NOMO-1 (cell line): ENCODE measurements at regions not wholly inside any gene's neighbourhood (a gene's known extent, or its start where the extent isn't known, plus 50 kb on each side); places are given as distances from the start of the nearest gene placed in this dataset.

Experiments
- DNase-seq, 2 experiments: peaks; one replicate each; lab custom pipeline; 2025; ENCODE audit not compliant: unreplicated experiment in 2 of 2; lab: John Stamatoyannopoulos, UW

- DNase-seq = no peak
Observed at GRCh38 chr2:19725392-19725791, 176.4 kb downstream of the TTC32 start.

- no peak for DNase-seq
Observed at GRCh38 chr2:19723021-19723420, 178.8 kb downstream of the TTC32 start.

- DNase-seq = no peak
Observed at GRCh38 chr2:19722531-19722971, 179.2 kb downstream of the TTC32 start.

GRCh38 chr2:19720306-19720705, 181.5 kb downstream of the TTC32 start:
- DNase-seq = no peak

GRCh38 chr2:19719540-19719939, 182.2 kb downstream of the TTC32 start:
- DNase-seq = no peak

- DNase-seq = no peak
Observed at GRCh38 chr2:19717446-19717845, 184.3 kb downstream of the TTC32 start.

- no peak for DNase-seq
Observed at GRCh38 chr2:19714926-19715325, 186.9 kb downstream of the TTC32 start.

GRCh38 chr2:19712850-19713249, 188.9 kb downstream of the TTC32 start:
- no peak for DNase-seq

- DNase-seq = no peak
Observed at GRCh38 chr2:19711470-19712372, 190.1 kb downstream of the TTC32 start.

- no peak for DNase-seq
Observed at GRCh38 chr2:19710230-19710629, 191.6 kb downstream of the TTC32 start.

- DNase-seq = no peak
Observed at GRCh38 chr2:19709553-19709952, 192.2 kb downstream of the TTC32 start.

GRCh38 chr2:19708776-19709175, 193.0 kb downstream of the TTC32 start:
- DNase-seq = no peak

GRCh38 chr2:19706332-19706731, 195.5 kb downstream of the TTC32 start:
- no peak for DNase-seq

- DNase-seq = no peak
Observed at GRCh38 chr2:19702267-19702666, 199.5 kb downstream of the TTC32 start.

- DNase-seq = no peak
Observed at GRCh38 chr2:19700861-19701585, 200.8 kb downstream of the TTC32 start.

- no peak for DNase-seq
Observed at GRCh38 chr2:19697131-19697530, 204.7 kb downstream of the TTC32 start.

GRCh38 chr2:19695706-19696105, 206.1 kb downstream of the TTC32 start:
- no peak for DNase-seq

- DNase-seq = no peak
Observed at GRCh38 chr2:19691892-19692291, 209.9 kb downstream of the TTC32 start.

- DNase-seq = no peak
Observed at GRCh38 chr2:19690429-19690828, 211.4 kb downstream of the TTC32 start.

GRCh38 chr2:19689646-19690168, 212.1 kb downstream of the TTC32 start:
- DNase-seq = no peak

- no peak for DNase-seq
Observed at GRCh38 chr2:19688059-19688458, 213.7 kb downstream of the TTC32 start.
